CD14-positive monocyte (primary cell): ENCODE measurements at regions not wholly inside any gene's neighbourhood (a gene's known extent, or its start where the extent isn't known, plus 50 kb on each side); places are given as distances from the start of the nearest gene placed in this dataset.

Source experiments
- DNase-seq, 3 donors: peaks; one replicate each; pipeline ENCODE4 v3.0.0-alpha.2; 2011 to 2022
- H2AFZ ChIP-seq: 2 replicates; pipeline ENCODE4 v1.6.0; 2012; ENCODE audit warnings: mild to moderate bottlenecking, low read depth, low read length, inconsistent platforms; ENCODE audit not compliant: insufficient read depth, poor library complexity, severe bottlenecking
- H3K27ac ChIP-seq, 2 donors: 1 replicate in 1 of 2; 2 replicates in 1 of 2; pipeline ENCODE4 v1.5.1; 2012 to 2013; ENCODE audit warnings: low read length in 2 of 2, control low read depth in 1 of 2, inconsistent platforms in 1 of 2, low read depth in 1 of 2, mild to moderate bottlenecking in 1 of 2
- H3K27me3 ChIP-seq, 2 donors: one replicate each; pipeline versions ENCODE4 v1.6.0 to v1.6.1; 2011 to 2013; ENCODE audit warnings: low read length in 2 of 2; ENCODE audit not compliant: control insufficient read depth in 2 of 2, insufficient read depth in 2 of 2
- H3K36me3 ChIP-seq, 2 donors: replicated peaks in 1 of 2; 1 replicate in 1 of 2; 2 replicates in 1 of 2; pipeline versions ENCODE4 v1.5.1 to v1.6.1; 2012 to 2013; ENCODE audit warnings: low read length in 2 of 2, control low read depth in 1 of 2, inconsistent platforms in 1 of 2, mild to moderate bottlenecking in 1 of 2; ENCODE audit not compliant: insufficient read depth in 2 of 2, control insufficient read depth in 1 of 2
- H3K4me1 ChIP-seq, 2 donors: 1 replicate in 1 of 2; 2 replicates in 1 of 2; pipeline versions ENCODE4 v1.5.1 to v1.6.1; 2012 to 2013; ENCODE audit warnings: low read length in 2 of 2, control low read depth in 1 of 2, inconsistent platforms in 1 of 2, mild to moderate bottlenecking in 1 of 2, moderate library complexity in 1 of 2; ENCODE audit not compliant: insufficient read depth in 2 of 2, control insufficient read depth in 1 of 2
- H3K4me2 ChIP-seq: replicated peaks from 2 replicates; pipeline ENCODE3; 2012; ENCODE audit warnings: low read length, moderate library complexity, mild to moderate bottlenecking; ENCODE audit not compliant: poor library complexity, severe bottlenecking; ENCODE audit errors: extremely low read depth
- H3K4me3 ChIP-seq, 3 experiments: fragments of 200-600 bp in 1 of 3; sonication (generic) in 1 of 3; replicated peaks in 1 of 3; 1 replicate in 2 of 3; 2 replicates in 1 of 3; pipeline ENCODE4 v1.5.1; 2011 to 2013; ENCODE audit warnings: low read length in 3 of 3, mild to moderate bottlenecking in 3 of 3, control low read depth in 2 of 3, low read depth in 2 of 3, inconsistent platforms in 1 of 3, moderate library complexity in 1 of 3
- H3K79me2 ChIP-seq: 2 replicates; pipeline ENCODE4 v1.6.0; 2012; ENCODE audit warnings: mild to moderate bottlenecking, control low read depth, inconsistent platforms, low read length, moderate library complexity; ENCODE audit not compliant: insufficient read depth
- H3K9ac ChIP-seq: 2 replicates; pipeline ENCODE4 v1.6.0; 2017; ENCODE audit warnings: low read length, mild to moderate bottlenecking; ENCODE audit not compliant: insufficient read depth, poor library complexity, severe bottlenecking
- H3K9me3 ChIP-seq, 2 donors: replicated peaks in 1 of 2; 1 replicate in 1 of 2; 2 replicates in 1 of 2; pipeline versions ENCODE4 v1.5.1 to v1.6.1; 2012 to 2013; ENCODE audit warnings: low read length in 2 of 2, control low read depth in 1 of 2; ENCODE audit not compliant: control insufficient read depth in 1 of 2, insufficient read depth in 1 of 2
- H4K20me1 ChIP-seq: 2 replicates; pipeline ENCODE4 v1.6.0; 2012; ENCODE audit warnings: mild to moderate bottlenecking, low read length, control low read depth, moderate library complexity; ENCODE audit not compliant: insufficient read depth
- H3K27ac Mint-ChIP-seq, 7 donors: one replicate each; pipeline ENCODE4 v1.8.0; 2020; ENCODE audit warnings: mild to moderate bottlenecking in 7 of 7, mixed read lengths in 7 of 7, moderate library complexity in 6 of 7, inconsistent platforms in 2 of 7
- H3K27me3 Mint-ChIP-seq, 3 donors: one replicate each; pipeline ENCODE4 v1.8.0; 2021 to 2022; ENCODE audit warnings: low read depth in 3 of 3, mild to moderate bottlenecking in 3 of 3, mixed read lengths in 3 of 3, moderate library complexity in 3 of 3, inconsistent platforms in 1 of 3
- H3K36me3 Mint-ChIP-seq, 2 donors: one replicate each; pipeline ENCODE4 v1.8.0; 2020; ENCODE audit warnings: mixed read lengths in 2 of 2, inconsistent platforms in 1 of 2, mild to moderate bottlenecking in 1 of 2
- H3K4me1 Mint-ChIP-seq: one replicate; pipeline ENCODE4 v1.8.0; 2020; ENCODE audit warnings: mild to moderate bottlenecking, mixed read lengths
- H3K4me3 Mint-ChIP-seq, 2 donors: one replicate each; pipeline ENCODE4 v1.8.0; 2020; ENCODE audit warnings: mild to moderate bottlenecking in 2 of 2, mixed read lengths in 2 of 2, moderate library complexity in 1 of 2
- H3K9me3 Mint-ChIP-seq, 7 donors: one replicate each; pipeline ENCODE4 v1.8.0; 2020 to 2022; ENCODE audit warnings: mixed read lengths in 7 of 7, mild to moderate bottlenecking in 6 of 7, moderate library complexity in 6 of 7, inconsistent platforms in 2 of 7
- CTCF ChIP-seq: fragments of 200-600 bp; IDR thresholded peaks from one replicate; pipeline ENCODE4 v1.8.0; 2022; ENCODE audit warnings: antibody characterized with exemption, mild to moderate bottlenecking
- WGBS: methylation state at CpG from one replicate; pipeline ENCODE4 v1.1.5; 2013; ENCODE audit warnings: missing lambda C conversion rate; ENCODE audit not compliant: insufficient coverage; 5-methylcytosine and 5-hydroxymethylcytosine counted together
- intact Hi-C, 2 donors: fragments of 100-400 bp; cut with micrococcal nuclease; formaldehyde crosslinking; loops; one replicate each; pipeline versions ENCODE4 v1.15.0 to v1.15.1; 2023

DNA sequence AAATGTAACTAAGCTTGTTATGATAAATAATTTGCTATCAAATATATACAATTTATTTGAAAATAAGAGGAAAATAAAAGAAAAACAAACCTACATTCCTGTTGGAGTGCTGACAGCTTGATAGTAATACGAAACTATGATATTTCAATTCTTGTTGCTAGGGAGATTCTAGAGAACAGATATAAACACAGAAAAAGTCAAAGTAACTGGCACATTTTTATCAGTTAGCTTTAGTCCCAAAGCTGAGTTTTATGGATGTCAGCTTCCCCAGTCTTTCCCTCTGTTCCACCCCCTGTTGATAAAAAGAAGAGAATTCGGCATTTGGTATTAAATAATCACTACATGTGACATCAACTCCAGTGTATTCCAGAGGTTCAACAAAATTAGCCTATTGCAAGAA is 1134.0 kb downstream of the XPNPEP1 start:
- Histone ChIP-seq H3K9ac (no peak overlapping the region), H2AFZ (no peak overlapping the region), H3K79me2 (no peaks in the 10 kb centered on the region), H3K27ac (no peak overlapping the region), H3K9me3 (peaks cover 11 to 13% of the 10 kb centered on the region in 2 donors), H3K4me3 (no peak overlapping the region), H3K4me1 (no peaks in the 10 kb centered on the region), H3K36me3 (no peaks in the 10 kb centered on the region), H3K4me2 (no peak overlapping the region), H3K27me3 (no peaks in the 10 kb centered on the region), H4K20me1 (no peaks in the 10 kb centered on the region)
- Mint-ChIP-seq H3K9me3 (peaks cover 0 to 18% (median 4%) of the 10 kb centered on the region in 7 donors), H3K36me3 (no peaks in the 10 kb centered on the region), H3K4me3 (no peak overlapping the region), H3K27me3 (no peaks in the 10 kb centered on the region), H3K27ac (no peak overlapping the region), H3K4me1 (no peaks in the 10 kb centered on the region)
- intact Hi-C loops, result no loop called here
- no peak for DNase-seq
- WGBS, result no CpG with 5 or more reads among the region's 2 CpGs
- no peak for TF ChIP-seq CTCF

DNA sequence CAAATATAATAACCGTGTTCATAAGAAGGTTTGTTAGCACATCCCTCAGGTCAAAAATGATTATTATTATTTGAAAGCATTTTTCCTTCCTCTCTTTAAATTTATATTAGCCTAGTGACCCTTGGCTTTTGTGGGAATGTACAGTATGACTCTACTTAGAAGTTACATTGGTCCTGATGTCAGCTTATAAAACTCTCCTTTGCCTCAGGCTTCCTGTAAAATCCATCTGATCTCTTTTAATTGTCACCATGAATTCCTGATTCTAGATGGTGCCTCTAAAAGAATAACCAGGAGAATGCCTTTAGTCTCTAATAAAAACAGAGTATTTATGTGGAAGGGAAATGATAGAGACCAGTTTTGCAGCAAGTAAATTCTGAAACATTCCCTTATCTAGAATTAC is 1134.4 kb downstream of the XPNPEP1 start:
- WGBS, result no CpG with 5 or more reads among the region's 1 CpG

More for the DNA sequence above, 1134.4 kb downstream of the XPNPEP1 start:
- H3K27ac ChIP-seq, result no peak overlapping the region
- H3K9me3 Mint-ChIP-seq, result peaks cover 3 to 18% (median 4%) of the 10 kb centered on the region in 7 donors
- H3K4me3 Mint-ChIP-seq, result no peak overlapping the region
- H3K36me3 Mint-ChIP-seq, result no peaks in the 10 kb centered on the region
- no peaks in the 10 kb centered on the region for H3K27me3 ChIP-seq
- H3K4me1 ChIP-seq, result no peaks in the 10 kb centered on the region
- H3K27me3 Mint-ChIP-seq, result no peaks in the 10 kb centered on the region
- H3K4me2 ChIP-seq, result no peak overlapping the region
- intact Hi-C loops, result no loop called here
- no peak overlapping the region for H3K27ac Mint-ChIP-seq
- peaks cover 11 to 13% of the 10 kb centered on the region in 2 donors for H3K9me3 ChIP-seq
- H3K9ac ChIP-seq, result no peak overlapping the region
- no peak for DNase-seq
- H3K36me3 ChIP-seq, result no peaks in the 10 kb centered on the region
- H3K4me1 Mint-ChIP-seq, result no peaks in the 10 kb centered on the region
- no peak overlapping the region for H2AFZ ChIP-seq
- no peak for TF ChIP-seq CTCF
- H3K4me3 ChIP-seq, result no peak overlapping the region
- H4K20me1 ChIP-seq, result no peaks in the 10 kb centered on the region
- no peaks in the 10 kb centered on the region for H3K79me2 ChIP-seq
